C4-2B (cell line): ENCODE measurements at regions not wholly inside any gene's neighbourhood (a gene's known extent, or its start where the extent isn't known, plus 50 kb on each side); places are given as distances from the start of the nearest gene placed in this dataset.

ENCODE experiments used
- CTCF ChIP-seq: fragments of 450-650 bp; conservative IDR thresholded peaks from 2 replicates; pipeline ENCODE4 v1.5.1; 2017; ENCODE audit warnings: mild to moderate bottlenecking
- ZFX ChIP-seq: fragments of 450-650 bp; IDR thresholded peaks from 2 replicates; pipeline ENCODE4 v1.6.1; 2017

GRCh38 chr22:22074634-22075381, 92.2 kb upstream of the TOP3B start:
- no peak for TF ChIP-seq CTCF
- TF ChIP-seq ZFX, result no peak
